ENCODE measurements at regions not wholly inside any gene's neighbourhood (a gene's known extent, or its start where the extent isn't known, plus 50 kb on each side); places are given as distances from the start of the nearest gene placed in this dataset.

DNA sequence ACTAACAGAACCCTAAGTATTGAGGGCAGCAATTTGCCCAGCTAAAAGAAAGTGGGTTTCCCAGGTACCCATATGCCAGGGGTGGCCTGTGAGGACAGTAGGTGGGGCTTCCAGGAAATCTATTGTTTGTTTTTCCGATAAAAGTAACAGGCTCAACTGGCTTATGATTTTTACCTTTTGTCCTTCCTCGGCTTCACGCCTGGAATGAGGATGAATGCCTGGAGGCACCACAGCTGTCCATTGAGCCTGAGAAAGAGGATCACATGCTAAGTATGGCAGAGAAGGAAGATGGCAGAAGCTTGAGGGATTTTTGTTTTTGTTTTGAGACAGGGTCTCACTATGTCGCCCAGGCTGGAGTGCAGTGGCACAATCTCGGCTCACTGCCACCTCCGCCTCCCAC lies 84.1 kb downstream of the KLF4 start:
- TF ChIP-seq, protein P1, sequence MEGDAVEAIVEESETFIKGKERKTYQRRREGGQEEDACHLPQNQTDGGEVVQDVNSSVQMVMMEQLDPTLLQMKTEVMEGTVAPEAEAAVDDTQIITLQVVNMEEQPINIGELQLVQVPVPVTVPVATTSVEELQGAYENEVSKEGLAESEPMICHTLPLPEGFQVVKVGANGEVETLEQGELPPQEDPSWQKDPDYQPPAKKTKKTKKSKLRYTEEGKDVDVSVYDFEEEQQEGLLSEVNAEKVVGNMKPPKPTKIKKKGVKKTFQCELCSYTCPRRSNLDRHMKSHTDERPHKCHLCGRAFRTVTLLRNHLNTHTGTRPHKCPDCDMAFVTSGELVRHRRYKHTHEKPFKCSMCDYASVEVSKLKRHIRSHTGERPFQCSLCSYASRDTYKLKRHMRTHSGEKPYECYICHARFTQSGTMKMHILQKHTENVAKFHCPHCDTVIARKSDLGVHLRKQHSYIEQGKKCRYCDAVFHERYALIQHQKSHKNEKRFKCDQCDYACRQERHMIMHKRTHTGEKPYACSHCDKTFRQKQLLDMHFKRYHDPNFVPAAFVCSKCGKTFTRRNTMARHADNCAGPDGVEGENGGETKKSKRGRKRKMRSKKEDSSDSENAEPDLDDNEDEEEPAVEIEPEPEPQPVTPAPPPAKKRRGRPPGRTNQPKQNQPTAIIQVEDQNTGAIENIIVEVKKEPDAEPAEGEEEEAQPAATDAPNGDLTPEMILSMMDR (conservative IDR thresholded peaks at IDR 0.05; ENCODE audit: low read length) = no peak
- no peak for TF ChIP-seq EZH2phosphoT487 (IDR thresholded peaks at IDR 0.05; ENCODE audit: borderline replicate concordance, low read depth, low read length)

Data from OCI-LY7 (cell line).